ENCODE measurements at regions not wholly inside any gene's neighbourhood (a gene's known extent, or its start where the extent isn't known, plus 50 kb on each side); places are given as distances from the start of the nearest gene placed in this dataset.
"Not testable (repeated sequence)": the region's sequence is repeated elsewhere in the genome, so short reads cannot be mapped to it uniquely, and the experiment has no call there.

GRCh38 chr6:33888664-33889200 lies 84.9 kb upstream of the MLN start:
- TF ChIP-seq, protein P1, sequence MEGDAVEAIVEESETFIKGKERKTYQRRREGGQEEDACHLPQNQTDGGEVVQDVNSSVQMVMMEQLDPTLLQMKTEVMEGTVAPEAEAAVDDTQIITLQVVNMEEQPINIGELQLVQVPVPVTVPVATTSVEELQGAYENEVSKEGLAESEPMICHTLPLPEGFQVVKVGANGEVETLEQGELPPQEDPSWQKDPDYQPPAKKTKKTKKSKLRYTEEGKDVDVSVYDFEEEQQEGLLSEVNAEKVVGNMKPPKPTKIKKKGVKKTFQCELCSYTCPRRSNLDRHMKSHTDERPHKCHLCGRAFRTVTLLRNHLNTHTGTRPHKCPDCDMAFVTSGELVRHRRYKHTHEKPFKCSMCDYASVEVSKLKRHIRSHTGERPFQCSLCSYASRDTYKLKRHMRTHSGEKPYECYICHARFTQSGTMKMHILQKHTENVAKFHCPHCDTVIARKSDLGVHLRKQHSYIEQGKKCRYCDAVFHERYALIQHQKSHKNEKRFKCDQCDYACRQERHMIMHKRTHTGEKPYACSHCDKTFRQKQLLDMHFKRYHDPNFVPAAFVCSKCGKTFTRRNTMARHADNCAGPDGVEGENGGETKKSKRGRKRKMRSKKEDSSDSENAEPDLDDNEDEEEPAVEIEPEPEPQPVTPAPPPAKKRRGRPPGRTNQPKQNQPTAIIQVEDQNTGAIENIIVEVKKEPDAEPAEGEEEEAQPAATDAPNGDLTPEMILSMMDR (IDR thresholded peaks at IDR 0.05), result no peak
- TF ChIP-seq POLR2A (IDR thresholded peaks at IDR 0.05), result no peak
- intact Hi-C loops (cut with DNase I), result no loop called here

DNA sequence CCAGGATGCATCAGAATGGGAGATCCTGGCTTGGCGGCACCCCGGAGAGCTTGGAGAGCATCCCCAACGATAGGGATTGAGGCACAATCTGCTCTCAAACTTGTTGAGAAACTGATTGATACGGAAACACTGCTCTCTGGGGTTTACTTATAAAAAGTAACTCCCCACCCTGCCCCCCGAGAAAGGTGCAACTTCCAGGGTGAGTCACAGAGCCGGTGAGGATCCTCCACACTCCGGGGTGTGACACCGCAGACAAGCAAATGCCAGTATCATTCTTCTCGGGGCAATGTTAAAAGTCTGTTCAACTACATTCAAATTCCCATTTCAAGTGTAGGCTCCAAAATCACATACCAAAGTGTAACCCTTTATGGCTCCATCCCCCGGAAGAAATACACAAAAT lies 84.4 kb upstream of the MLN start:
- 80 to 89% (median 87%) methylated on average over 10 of the region's 10 CpGs for WGBS, 4 donors
- H3K27me3 ChIP-seq, result peaks cover 5% of the 10 kb centered on the region
- TF ChIP-seq POLR2A (IDR thresholded peaks at IDR 0.05), result no peak
- TF ChIP-seq, protein P1 (IDR thresholded peaks at IDR 0.05), result no peak

More at GRCh38 chr6:33888664-33889200, 84.9 kb upstream of the MLN start:
- Histone ChIP-seq H3K36me3 (replicated peaks in 1 of 2) (no peaks in the 10 kb centered on the region), H3K4me1 (replicated peaks in 1 of 2) (no peaks in the 10 kb centered on the region), H3K27ac (no peak overlapping the region), H3K4me3 (no peak overlapping the region), H3K27me3 (peaks cover 6% of the 10 kb centered on the region), H3K9me3 (replicated peaks in 1 of 3) (no peaks in the 10 kb centered on the region)
- 65 to 82% (median 73%) methylated on average over 9 of the region's 9 CpGs for WGBS, 4 donors
- no peak for DNase-seq

GRCh38 chr6:33886673-33887144 lies 82.9 kb upstream of the MLN start:
- intact Hi-C loops (cut with DNase I), result no loop called here
- Histone ChIP-seq H3K9me3 (replicated peaks in 1 of 3) (no peaks in the 10 kb centered on the region), H3K36me3 (replicated peaks in 1 of 2) (no peaks in the 10 kb centered on the region), H3K27me3 (no peaks in the 10 kb centered on the region), H3K4me3 (no peak overlapping the region), H3K27ac (no peak overlapping the region), H3K4me1 (replicated peaks in 1 of 2) (no peaks in the 10 kb centered on the region)
- peak in 2 of 7 donors; percentile 22 to 53 for DNase-seq
- 62 to 70% (median 66%) methylated on average over 11 of the region's 11 CpGs for WGBS, 4 donors
- TF ChIP-seq, protein P1 (IDR thresholded peaks at IDR 0.05), result no peak
- no peak for TF ChIP-seq POLR2A (IDR thresholded peaks at IDR 0.05)

More for the DNA sequence above, 84.4 kb upstream of the MLN start:
- Histone ChIP-seq H3K9me3 (replicated peaks in 1 of 3) (no peaks in the 10 kb centered on the region), H3K4me3 (no peak overlapping the region), H3K27ac (no peak overlapping the region), H3K4me1 (replicated peaks in 1 of 2) (no peaks in the 10 kb centered on the region), H3K36me3 (replicated peaks in 1 of 2) (no peaks in the 10 kb centered on the region)
- intact Hi-C loops (cut with DNase I), result no loop called here
- DNase-seq, result no peak

GRCh38 chr6:33885132-33886057 lies 81.6 kb upstream of the MLN start:
- Histone ChIP-seq H3K9me3 (replicated peaks in 1 of 3) (no peaks in the 10 kb centered on the region), H3K27me3 (no peaks in the 10 kb centered on the region), H3K36me3 (replicated peaks in 1 of 2) (no peaks in the 10 kb centered on the region), H3K27ac (no peak overlapping the region), H3K4me1 (replicated peaks in 1 of 2) (no peaks in the 10 kb centered on the region), H3K4me3 (no peak overlapping the region)
- intact Hi-C loops (cut with DNase I), result no loop called here
- TF ChIP-seq, protein P1 (IDR thresholded peaks at IDR 0.05), result no peak
- TF ChIP-seq POLR2A (IDR thresholded peaks at IDR 0.05), result no peak
- DNase-seq, result peak in 2 of 7 donors; percentile 28 to 29
- WGBS, 4 donors, result 74 to 94% (median 80%) methylated on average over 3 to 5 of the region's 5 CpGs

DNA sequence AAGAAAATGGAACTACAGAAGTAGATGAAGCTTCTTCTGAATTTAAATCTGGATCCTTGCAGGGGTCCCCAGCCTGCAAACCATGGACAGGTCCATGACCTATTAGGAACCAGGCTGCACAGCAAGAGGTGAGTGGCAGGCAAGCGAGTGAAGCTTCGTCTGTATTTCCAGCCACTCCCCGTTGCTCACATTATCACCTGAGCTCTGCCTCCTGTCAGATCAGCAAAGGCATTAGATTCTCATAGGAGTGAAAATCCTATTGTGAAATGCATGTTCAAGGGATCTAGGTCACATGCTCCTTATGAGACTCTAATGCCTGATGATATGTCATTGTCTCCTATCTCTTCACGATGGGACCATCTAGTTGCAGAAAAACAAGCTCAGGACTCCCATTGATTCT lies 79.8 kb upstream of the MLN start:
- DNase-seq; H3K4me1 ChIP-seq (replicated peaks in 1 of 2); intact Hi-C loops (cut with DNase I): not testable (repeated sequence)

More for the DNA sequence above, 79.8 kb upstream of the MLN start:
- not testable (repeated sequence) for H3K36me3 ChIP-seq (replicated peaks in 1 of 2); H3K9me3 ChIP-seq (replicated peaks in 1 of 3); H3K27me3 ChIP-seq; H3K27ac ChIP-seq; H3K4me3 ChIP-seq
- 79 to 92% (median 80%) methylated on average over 4 of the region's 4 CpGs for WGBS, 4 donors

Data from adrenal gland (tissue), 9 donors.